ENCODE measurements at regions not wholly inside any gene's neighbourhood (a gene's known extent, or its start where the extent isn't known, plus 50 kb on each side); places are given as distances from the start of the nearest gene placed in this dataset.

- no peak for DNase-seq
Measured at GRCh38 chr14:79960288-79960687, 251.0 kb downstream of the DIO2 start.

GRCh38 chr14:79951572-79951971 lies 259.7 kb downstream of the DIO2 start:
- DNase-seq, result no peak

- no peak for DNase-seq
Measured at GRCh38 chr14:79949906-79950305, 261.4 kb downstream of the DIO2 start.

GRCh38 chr14:79947440-79948054 lies 263.8 kb downstream of the DIO2 start:
- no peak for DNase-seq

GRCh38 chr14:79939235-79939634 lies 272.1 kb downstream of the DIO2 start:
- DNase-seq, result no peak

- DNase-seq, result no peak
Measured at GRCh38 chr14:79938185-79938584, 273.1 kb downstream of the DIO2 start.

- no peak for DNase-seq
Measured at GRCh38 chr14:79937433-79937832, 273.9 kb downstream of the DIO2 start.

GRCh38 chr14:79924551-79924950 lies 286.8 kb downstream of the DIO2 start:
- no peak for DNase-seq

- no peak for DNase-seq
Measured at GRCh38 chr14:79920180-79920692, 291.1 kb downstream of the DIO2 start.

All from stimulated activated CD4-positive, alpha-beta T cell treated with anti-CD3 and anti-CD28 coated beads, Interleukin-12 subunit alpha, Interleukin-12 subunit beta, amount 100 ng/mL, for 4 hours (primary cell).